GM21515 (cell line): ENCODE measurements at regions not wholly inside any gene's neighbourhood (a gene's known extent, or its start where the extent isn't known, plus 50 kb on each side); places are given as distances from the start of the nearest gene placed in this dataset.

Experiments used
- ATAC-seq: cut with Tn5 transposase; IDR thresholded peaks from one replicate; pipeline ENCODE4 v1.9.1; 2021; ENCODE audit not compliant: unreplicated experiment

DNA sequence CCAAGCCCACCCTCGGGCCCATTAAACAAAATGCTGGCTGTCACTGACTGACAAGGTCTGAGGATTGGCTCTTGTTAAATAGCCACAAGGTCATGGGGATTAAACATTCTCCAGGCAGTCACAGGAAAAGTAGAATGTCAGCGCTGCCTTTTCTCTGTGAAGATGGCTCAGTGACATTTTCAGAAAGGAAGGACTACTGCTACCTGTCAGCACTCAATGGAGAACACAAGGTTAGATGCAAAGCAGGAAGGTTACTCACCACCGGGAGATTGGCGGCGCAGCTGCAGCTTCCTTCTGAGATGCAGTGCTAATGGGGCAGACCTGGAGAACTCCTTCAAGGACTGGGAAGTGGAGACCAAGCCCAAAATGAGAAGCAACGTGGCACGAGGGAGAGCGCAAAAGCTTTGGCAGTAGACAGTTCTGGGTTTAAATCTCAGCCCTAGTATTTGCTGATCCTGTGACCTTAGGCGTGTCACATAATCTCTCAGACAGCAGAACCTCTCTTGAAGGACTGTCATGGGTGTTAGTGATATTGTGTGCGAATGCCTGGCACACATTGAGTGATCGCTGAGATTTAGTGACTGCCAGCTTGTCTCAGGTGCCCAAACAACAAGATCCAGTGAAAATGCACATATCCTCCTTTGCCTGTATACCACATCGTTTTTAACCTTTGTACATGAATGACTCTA lies 213.1 kb upstream of the BOD1L1 start:
- no peak for ATAC-seq

DNA sequence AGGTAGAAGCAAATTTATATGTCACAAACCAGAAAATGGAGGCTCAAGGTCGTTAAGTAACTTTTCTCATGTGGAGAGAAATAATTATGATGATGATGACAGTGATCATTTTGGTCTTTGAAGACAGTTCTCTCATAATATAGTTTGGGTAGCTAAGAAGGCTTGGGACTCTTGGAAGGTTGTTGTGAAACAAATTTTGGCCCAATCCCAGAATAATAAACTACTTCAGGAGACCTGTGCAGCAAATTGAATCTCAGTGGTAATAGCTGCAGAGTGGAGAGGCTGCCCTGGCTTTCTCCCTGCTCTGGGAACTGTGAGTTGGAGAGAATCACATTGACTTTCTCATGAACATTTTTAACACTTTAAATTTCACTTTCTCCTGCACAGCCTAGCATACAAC lies 217.2 kb upstream of the BOD1L1 start:
- ATAC-seq: no peak

DNA sequence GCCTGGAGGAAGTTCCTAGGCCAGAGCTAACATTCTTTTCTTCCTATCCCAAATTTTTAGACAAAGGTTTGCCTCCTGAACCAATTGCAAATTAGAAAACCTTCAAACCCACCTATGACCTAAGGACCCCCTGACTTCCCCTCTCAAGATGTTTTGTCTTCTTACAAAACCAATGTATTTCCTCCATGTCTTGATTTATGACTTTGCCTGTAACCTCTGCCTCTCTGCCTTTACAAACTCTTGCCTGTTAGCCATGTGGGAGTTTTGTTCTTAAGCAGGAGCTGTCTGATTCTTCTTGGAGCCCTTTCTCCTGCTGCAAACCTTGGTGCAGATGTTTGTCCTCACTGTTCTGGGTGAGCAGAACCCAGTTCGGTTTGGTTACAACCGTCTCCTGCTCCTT lies 222.3 kb upstream of the BOD1L1 start:
- ATAC-seq: no peak

DNA sequence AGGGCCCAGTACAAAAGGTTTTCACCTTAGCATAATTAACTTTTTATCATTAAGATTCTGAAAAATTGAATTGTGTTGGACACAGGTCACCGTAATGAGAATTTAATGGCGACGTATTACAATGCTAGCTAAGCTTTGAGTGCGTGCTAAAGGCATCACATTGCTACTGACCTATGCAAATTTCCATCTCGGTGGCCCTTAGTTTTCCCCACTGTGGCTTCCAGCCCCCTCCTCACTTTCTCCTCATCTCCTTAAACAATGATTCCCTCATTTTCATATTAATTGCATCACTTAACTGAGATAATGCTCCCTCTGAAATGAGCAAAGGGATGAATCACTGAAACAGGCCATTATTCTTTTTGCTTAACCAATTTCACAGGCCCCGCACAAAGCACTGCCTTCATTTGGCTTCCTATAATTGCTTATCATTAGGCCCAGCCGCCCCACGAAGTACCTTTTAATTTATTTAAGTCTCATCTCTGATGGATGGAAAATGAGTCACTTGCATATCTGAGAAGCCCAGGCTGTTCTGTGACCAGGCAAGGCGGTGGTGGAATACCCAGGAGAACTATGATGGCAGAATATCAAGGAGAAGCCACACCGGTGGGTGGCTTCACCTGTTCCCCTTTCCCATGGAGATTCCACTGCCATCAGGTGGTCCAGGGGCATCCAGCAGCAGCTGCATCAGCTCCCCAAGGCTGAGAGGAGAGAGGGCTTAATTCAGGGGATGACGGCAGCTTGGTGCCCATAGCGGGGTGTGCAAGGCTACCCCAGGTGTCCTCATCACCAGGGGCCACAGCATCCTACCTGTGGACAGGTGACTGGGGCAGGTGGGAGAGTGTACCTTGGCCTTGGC lies 223.8 kb upstream of the BOD1L1 start:
- ATAC-seq: no peak

DNA sequence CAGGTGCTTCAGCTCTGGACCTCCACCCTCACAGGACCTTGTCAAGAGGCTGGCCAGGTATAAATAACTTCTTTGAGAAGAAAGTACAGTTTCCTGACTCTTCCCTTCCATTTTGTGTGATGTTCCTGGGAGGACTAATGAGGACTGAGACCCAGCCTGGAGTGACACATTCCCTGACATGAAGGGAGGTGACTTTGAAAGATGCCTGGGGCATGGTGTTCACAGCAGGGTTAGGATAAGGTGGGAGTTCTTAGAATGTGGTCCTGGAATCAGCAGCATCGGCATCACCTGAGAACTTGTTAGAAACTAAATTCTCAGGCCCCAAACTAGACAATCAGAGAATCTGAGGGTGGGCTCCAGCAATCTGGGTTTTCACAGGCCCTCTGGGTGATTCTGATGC lies 224.9 kb upstream of the BOD1L1 start:
- ATAC-seq: no peak

DNA sequence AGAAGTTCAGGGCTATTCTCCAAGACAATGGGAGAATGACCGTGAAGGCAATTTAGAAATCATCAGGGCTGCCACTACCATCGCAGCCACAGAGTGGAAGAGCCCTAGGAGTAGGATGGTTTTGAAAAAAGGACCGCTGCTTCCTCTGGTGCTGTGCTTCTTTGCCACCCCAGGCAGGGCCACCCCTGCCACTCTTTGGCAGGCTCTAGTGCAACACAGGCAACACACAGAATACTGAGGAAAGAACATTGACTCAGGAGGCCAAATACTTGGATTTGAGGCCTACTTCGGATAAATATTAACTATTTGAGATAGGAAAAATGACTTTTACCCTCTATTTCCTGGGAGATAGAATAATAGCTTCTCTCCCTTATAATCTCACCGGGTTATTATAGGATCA lies 228.9 kb upstream of the BOD1L1 start:
- no peak for ATAC-seq

DNA sequence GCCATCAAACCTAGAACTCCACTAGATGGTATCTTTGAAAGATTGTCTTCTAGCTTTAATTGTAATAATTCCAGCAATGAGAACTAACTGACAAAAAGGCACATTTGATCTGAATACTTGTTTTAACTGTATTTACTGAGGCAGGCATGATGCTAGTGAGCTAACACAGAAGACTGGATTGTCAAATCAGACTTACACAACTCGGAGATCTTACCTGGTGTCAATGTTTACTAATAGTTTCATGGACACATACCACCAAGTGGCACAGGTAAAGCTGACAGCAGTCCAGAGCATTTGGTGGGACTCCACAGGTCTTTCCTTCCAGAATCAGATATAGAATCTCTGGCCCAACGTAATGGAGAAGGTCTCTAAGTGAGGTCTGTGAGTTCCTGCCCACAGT lies 229.9 kb upstream of the BOD1L1 start:
- no peak for ATAC-seq

DNA sequence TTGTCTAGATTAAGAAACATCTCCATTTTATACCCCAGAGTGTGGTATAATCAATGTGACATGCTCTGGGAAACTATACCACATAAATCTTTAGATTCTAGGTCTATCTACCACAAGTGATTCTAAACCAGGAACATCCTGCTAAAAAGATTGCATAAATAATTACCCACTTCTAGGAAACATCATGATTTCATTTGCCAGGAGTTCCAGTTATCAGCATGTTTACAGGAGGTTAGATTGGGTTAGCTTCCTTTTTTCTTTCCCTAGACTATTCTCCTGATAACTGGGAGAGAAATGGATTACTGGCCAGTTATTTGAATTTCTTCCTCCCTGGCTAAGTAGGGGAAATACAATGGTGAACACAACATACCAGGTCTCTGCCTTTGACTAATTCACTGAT lies 230.3 kb upstream of the BOD1L1 start:
- ATAC-seq: no peak

DNA sequence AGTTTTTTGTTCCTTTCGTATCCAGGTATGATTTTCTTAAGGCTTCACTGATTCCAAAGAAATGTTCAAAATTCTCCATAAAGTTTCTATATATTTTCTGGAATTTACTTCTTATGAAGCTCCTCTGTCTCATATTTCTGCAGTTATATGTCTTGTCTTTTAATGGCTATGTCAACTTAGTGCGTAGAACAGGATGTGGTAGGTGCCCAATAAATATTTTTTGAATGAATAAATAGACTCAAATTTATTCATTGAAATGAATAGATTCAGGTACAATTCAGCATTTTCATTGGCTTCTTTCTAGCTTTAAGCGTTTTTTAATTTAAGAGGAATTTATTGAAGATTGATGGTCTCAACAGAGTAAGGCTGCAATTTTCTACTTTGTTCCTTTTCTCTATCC lies 231.9 kb upstream of the BOD1L1 start:
- ATAC-seq: no peak

DNA sequence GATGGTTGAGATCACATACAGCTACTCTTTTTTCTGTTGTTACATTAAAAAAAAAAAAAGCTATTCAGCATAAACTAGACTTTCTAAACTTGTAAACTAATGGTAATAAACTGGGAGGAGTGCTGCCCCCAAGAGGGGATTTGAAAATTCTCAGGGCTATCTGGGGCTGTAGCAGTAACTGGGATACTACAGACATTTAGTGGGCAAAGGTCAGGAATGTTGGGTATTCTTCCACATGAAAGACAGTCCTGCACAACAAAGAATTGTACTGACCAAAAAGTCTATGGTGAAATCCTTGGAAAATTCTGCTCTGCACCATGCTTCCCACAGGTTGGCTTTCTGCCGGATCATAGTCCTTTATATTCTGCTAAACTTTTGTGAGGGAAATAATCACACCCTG lies 232.6 kb upstream of the BOD1L1 start:
- ATAC-seq: no peak

DNA sequence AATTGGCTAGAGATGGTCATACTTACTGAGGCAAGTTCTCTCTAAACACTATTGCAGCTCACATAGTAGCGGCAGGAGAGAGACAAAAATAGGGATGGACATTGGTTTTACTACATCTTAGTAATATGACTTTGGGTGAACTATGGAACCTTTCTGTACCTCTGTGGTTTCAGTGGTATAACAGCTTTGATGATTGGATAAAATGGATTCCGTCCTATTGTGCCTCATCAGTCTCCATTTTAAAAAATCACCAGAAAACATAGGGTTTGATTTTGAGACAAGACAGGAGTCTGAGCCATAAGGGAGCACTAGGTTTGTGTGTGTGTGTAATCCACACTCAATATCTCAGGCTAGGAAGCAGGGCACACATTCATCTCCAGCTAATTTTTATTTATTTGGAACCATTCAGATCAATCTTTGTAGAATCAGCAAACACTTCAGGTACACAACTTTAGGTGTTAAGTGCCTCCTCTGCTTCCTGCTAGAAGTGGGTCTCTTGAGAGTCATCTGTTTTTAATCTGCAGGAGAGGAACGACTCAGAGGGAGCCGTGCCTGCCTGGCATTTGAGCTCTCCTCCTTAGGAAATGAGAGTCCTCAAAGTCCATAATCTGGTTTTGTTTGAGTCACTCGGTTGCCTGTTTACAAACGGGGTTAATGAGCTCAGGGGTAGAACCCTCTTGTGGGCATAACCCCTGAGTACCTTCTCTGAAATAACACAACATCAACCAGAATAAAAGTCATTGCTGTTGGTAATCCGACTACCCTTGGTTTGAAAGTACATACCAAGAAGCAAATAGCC lies 238.5 kb upstream of the BOD1L1 start:
- ATAC-seq: no peak

DNA sequence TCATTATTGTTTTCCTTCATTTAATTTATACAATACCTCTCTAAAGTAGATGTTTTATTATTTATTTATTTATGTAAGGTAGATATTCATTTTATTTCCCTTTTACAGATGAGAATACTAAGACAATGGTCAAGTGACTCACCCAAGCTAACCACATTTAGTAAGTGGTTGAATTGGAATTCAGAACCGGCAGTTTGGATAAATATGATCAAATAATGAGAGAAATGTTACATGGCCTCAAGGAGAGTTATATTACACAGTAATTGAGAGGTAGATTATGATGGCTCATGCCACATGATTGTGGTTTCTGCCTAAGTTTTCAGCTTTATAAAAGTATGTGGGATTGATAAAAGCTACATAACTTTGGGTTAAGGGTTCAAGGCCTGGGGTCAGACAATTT lies 239.4 kb upstream of the BOD1L1 start:
- no peak for ATAC-seq

DNA sequence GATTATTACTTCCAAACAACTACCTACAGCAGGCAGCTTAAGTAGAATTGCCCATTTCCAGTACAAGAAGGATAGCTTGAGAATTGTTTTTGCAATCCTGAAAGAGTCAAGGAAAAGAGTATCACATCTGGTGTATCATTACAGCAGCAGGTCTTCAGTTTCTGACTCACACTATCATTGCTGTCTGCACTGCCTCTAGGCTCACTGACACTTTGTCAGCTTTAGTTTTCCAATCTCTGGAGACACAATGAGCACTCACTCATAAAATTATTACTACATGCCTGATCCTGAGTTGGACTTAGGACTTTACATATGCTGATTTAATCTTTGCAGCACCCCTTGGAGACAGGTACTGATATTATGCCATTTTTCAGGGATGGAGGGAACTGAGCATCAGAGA lies 244.6 kb upstream of the BOD1L1 start:
- no peak for ATAC-seq

DNA sequence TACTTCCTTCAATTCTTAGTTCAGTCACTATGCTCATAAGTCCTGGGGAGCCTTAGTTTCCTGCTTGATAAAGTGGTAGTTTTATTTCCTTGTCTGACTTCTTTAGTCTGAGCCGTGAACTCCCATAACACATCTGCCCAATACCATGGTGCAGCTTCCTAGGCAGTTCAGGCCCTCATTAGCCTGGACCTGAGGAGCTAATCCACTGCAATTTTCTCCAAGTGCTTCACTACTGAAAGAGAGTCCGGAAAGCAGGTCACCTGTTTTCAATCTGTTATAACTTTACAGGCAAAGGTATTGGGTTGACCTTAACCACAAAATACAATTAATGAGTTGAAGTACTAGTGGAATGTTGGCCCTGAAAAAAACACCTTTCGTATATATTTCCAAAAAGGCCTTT lies 245.4 kb upstream of the BOD1L1 start:
- ATAC-seq: no peak

DNA sequence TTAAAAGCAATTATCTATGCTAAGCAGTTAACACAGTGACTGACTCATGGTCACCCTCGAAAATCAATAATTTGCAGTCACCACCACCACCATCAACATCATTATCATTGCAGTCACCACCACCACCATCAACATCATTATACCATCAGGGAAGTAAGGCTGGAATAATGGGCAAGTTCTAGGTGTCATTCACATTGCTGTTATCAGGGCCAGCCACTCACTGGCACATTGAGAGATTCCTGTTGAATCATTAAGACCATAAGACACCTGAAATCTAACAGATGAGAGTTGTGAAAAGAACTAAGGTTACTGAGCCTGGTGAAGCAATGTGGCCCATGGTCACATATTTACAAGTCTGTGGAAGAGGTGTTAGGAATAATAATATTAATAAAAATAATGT lies 247.7 kb upstream of the BOD1L1 start:
- no peak for ATAC-seq

DNA sequence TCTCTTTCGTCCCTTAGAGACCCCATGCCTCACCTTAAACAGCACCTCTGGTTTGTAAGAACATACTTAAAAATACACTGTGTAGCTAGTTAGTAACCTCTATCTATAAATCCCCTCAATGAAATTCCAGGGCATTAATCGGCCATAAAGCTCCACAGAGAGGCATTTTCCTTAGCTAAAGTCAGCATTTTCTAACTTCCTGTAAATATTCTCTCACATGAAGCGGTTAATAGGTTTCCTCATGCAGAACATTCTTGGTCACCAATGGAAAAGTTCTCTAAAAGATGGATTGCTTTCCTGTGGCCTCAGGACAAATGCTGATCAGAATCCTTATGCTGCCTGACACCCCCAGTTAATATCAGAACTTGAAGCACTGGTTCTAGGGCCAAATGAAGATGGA lies 248.6 kb upstream of the BOD1L1 start:
- ATAC-seq: no peak

DNA sequence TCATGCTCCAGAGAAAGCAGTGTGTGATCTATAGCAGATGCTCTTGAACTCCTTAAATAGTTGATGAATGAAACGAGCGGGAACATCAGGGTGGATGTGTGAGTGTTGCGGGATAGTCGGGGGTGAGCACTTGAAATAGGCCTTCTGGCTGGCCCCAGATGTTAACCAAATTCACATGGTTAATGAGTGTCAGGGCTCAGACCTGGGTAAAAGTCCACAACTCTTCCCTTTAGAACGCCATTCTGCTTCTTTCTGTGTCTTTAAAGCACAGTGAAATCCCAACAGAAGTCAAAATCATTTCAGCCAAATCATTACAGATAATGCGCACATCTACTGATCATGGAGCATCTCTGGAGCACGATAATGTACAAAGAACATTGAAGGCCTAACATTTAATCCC lies 249.4 kb upstream of the BOD1L1 start:
- ATAC-seq: no peak

DNA sequence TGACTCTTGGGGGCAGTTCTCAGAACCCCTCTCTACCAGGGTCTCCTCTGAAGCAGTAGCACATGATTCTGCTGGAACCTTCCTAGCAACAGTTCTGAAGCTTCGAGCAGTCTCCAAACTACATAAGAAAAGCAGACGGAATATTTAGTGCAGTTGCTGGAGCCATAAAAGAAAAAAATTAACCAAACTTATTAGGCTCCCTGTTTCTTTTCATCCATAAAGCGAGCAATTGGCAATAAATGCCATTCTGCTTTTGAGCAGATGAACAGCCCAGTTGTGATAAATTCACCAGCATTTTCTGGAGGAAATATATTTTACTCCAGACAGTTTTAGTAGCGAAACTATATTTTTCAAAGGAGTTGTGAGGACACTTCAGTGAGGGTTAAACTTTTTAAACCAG lies 250.1 kb upstream of the BOD1L1 start:
- no peak for ATAC-seq

DNA sequence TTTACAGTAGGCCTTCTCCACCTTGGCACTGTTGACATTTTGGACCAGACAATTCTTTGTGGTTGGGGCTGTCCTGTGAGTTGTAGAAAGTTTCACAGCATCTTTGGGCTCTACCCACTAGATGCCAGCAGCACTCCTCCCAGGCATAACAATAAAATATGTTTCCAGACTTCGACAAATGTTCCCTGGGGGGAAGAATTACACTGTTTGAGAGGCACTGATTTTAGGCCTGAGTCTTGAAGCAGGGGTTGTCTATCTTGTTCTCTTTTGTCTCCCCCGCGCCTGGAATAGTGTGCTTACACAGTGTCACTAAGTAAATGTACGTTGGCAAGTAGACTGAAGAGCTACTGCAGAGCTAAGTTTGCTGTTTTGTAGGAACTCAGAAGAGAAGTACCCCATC lies 254.4 kb upstream of the BOD1L1 start:
- ATAC-seq: no peak

DNA sequence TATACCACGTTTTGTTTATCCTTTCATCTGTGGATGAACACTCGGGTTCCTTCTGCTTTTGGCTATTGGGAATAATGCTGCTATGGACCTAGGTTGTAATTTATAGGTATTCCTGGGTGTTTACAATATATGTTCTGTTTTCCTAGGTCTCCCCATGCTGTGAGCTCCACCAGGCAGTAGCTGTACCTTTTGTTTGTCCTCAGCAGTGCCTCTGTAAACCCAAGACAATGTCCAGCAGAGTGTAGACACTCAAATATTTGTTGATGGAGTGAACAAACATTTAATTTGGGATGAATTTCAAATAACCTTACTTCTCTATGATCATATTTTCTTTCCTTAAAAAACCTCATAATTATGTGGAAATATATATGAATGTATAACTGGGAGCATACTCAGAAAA lies 259.5 kb upstream of the BOD1L1 start:
- ATAC-seq: no peak

DNA sequence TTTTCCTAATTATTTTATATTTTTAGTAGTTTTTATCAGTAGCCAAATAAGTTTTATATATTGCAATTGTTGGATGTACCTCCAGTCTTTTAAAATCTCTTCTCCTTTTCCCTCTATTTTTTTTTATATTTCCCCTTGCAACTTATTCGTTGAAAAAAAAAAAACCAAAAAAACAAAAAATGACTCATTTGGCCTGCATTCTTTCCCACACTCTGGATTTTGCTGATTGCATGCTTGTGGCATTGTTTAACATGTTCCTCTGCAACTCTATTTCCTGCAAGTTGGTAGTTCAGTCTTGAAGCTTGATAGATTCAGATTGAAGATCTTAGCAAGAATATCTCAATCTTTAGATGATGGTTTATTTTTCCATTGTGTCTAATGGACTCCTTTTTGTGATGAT lies 260.6 kb upstream of the BOD1L1 start:
- no peak for ATAC-seq

DNA sequence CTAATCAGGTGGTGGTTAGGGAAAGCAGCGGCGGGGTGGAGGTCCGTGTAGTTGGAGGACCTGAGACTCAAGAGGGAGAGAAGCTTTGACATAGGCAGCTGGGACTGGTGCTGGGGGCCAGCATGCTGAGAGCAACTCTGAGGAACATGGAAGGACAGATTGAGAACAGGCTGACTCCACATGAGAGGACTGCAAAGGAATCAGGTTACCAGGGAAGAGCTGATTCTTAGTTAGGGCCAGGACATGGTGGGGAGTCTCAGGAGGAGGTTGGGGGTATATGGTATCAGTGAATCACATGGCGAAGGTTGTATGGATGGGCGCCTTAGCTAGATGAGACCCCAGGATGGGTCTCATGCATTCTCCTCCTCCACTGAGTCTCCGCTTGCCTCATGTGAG lies 264.0 kb upstream of the BOD1L1 start:
- no peak for ATAC-seq
